CD4-positive, alpha-beta T cell treated with Interleukin-12 subunit alpha and Interleukin-12 subunit beta, for 1 hour (primary cell): ENCODE measurements at regions not wholly inside any gene's neighbourhood (a gene's known extent, or its start where the extent isn't known, plus 50 kb on each side); places are given as distances from the start of the nearest gene placed in this dataset.
"Not testable (repeated sequence)": the region's sequence is repeated elsewhere in the genome, so short reads cannot be mapped to it uniquely, and the experiment has no call there.

Experiments used
- DNase-seq: peaks from one replicate; pipeline ENCODE4 v3.0.0-alpha.2; 2020

- DNase-seq = no peak
Observed at GRCh38 chr4:148730082-148730640, 287.9 kb upstream of the NR3C2 start.

- DNase-seq = no peak
Observed at GRCh38 chr4:148717988-148718387, 275.8 kb upstream of the NR3C2 start.

- DNase-seq = no peak
Observed at GRCh38 chr4:148716431-148717052, 274.3 kb upstream of the NR3C2 start.

DNA sequence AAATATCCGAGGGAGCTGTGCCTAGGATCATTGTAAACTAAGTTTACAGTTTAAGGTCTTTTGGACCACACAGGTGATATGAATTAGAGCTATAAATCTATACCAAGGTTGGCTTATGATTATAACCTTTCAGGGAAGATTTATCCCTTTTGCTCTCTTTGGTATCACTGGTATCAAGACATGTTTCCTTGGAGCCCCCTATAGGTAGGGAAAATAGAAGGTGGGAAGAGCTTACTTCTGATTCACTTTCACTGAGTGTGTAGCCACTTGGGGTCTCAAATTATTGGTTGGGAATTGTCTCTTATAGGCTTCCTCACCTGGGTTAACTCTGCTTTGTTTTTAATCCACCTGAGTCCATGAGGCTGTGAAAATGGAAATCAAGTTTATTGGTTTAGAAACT is 262.1 kb upstream of the NR3C2 start:
- no peak for DNase-seq

DNA sequence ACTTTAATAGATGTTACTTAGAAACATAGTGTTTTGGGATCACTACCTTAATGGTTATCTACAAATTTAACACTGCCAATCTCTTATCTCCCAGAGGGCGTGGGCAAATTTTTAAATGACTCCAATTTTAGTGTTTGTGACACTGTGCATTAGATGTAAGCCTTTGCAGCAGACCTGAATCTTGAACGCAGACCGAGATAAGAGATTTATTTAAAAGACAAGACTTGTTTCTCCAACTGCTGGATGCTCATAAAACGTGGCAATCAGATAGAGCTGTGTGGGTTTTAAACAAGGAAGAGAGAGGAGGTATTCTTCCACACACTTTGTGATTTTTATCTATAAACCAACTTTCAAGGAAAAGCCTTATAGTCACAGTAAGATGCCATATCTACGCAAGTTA is 252.5 kb upstream of the NR3C2 start:
- DNase-seq = no peak

DNA sequence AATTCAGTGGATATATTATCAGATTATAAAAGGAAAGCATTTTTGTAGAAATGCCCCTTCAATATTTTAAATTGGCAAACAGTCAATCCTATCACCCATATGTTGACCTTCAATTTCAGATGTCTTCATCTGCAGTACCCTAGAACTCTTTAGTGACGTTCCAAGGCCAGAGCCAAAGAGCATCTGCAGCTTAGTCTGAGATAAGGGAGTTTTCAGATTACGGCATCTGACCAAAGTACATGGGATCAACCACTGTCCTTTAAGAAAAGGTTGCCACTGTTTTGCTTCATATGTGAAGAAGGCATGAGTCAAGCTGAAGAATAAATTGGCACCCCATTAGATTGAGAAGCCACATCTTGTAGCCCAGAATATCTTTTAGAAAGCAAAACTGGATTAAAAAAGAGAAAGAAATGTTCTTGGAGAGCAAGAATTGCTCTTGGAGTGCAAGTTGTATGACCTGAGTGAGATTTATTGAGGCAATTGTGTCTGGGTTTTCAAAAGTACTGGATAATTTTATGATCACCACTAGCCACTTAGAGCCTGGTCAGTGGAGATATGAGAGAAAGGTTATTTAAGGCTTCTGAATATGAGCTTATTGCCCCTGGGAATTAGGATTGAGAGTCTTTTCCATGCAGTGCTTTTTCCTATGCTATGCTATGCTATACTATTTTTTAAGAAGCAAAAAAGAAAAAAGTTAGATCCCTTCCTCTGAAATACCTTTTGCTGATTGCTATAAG is 251.9 kb upstream of the NR3C2 start:
- no peak for DNase-seq

GRCh38 chr4:148692242-148692641 is 250.0 kb upstream of the NR3C2 start:
- no peak for DNase-seq

DNA sequence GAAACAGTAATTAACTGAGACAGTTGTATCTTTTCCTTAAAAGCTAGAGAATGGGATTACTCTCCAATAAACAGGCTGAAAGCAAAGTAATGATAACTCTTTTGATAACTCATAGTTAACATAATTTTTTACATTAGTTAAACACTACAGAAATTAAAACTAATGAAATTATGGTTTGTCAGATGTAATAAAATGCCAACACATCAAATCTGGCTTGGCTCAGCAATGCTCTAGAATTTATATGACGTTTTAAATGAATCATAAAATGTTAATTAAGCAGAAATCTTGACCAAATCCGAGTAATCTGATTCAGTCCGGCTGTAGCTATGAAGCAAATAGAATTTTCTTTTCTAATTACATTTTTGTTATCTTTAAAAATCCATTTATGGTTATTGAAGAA is 244.2 kb upstream of the NR3C2 start:
- DNase-seq = no peak

DNA sequence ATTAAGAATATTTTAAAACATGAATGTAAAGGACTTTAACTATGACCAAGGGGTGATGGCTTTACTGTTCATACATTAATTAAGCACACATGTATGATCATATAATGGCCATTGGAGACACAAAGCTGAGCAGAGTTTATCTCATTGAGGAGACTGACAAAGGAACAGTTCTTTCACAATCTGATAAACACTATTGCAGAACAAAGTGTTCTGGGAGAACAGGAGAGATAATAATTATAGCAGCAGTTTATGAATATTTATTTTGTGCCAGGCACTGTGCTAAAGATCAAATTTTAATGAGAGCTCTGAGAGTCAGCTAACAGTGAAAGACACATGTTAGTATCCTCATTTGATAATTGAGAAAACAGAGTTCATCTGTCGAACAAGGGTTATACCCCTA is 242.4 kb upstream of the NR3C2 start:
- no peak for DNase-seq

GRCh38 chr4:148680884-148681283 is 238.7 kb upstream of the NR3C2 start:
- DNase-seq = no peak

- DNase-seq = no peak
Observed at GRCh38 chr4:148676344-148676743, 234.1 kb upstream of the NR3C2 start.

DNA sequence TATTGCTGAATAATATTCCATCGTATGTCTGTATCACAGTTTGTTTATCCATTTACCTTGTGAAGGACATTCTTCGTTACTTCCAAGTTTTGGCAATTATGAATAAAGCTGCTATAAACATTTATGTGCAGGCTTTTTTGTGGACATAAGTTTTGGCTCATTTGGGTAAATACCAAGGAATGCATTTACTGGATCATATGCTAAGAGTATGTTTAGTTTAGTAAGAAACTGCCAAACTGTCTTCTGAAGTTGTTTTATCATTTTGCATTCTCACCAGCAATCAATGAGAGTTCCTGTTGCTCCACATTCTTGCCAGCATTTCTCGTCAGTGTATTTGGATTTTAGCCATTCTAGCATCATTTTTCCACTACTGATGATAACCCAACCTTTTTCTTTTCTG is 232.7 kb upstream of the NR3C2 start:
- DNase-seq = no peak

DNA sequence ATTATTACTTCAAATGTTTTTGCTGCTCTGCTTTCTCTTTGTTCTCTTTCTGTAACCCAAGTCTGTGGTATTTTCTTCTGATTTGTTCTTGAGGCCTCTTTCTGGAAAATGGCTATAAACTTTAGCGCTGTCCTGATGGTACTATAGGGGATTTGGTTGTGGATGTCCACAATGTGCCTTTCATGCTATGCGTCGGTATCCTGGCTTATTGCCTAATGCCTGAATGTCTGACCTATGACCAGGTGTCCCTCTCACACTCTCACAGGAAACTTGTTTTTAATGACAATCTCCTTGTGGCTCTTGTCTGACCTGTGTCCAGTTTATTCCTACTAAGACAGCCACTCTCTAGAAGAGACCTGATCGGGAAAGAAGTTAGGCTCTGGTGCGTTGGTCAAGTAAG is 222.4 kb upstream of the NR3C2 start:
- DNase-seq = no peak

GRCh38 chr4:148654131-148654530 is 211.9 kb upstream of the NR3C2 start:
- no peak for DNase-seq

DNA sequence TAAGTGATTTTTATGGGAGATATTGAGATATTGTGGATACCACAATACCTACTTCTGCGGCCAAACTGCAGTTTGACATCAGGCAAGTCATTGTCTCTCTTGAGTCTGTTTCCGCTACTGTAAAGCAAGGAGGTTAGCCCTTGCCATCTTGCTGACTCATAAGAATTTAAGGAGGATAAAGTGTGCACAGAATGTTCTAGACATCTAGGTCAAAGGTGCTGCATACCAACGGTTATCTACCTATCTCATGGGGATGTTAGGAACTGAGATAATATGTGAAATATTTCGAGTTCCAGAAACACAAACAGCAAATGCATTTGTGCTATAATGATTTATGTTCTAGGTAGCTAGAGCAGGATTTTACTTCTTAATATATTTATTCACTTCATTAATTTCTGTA is 211.5 kb upstream of the NR3C2 start:
- DNase-seq = no peak

- DNase-seq = no peak
Observed at GRCh38 chr4:148651991-148652390, 209.8 kb upstream of the NR3C2 start.

- no peak for DNase-seq
Observed at GRCh38 chr4:148649652-148650331, 207.6 kb upstream of the NR3C2 start.

DNA sequence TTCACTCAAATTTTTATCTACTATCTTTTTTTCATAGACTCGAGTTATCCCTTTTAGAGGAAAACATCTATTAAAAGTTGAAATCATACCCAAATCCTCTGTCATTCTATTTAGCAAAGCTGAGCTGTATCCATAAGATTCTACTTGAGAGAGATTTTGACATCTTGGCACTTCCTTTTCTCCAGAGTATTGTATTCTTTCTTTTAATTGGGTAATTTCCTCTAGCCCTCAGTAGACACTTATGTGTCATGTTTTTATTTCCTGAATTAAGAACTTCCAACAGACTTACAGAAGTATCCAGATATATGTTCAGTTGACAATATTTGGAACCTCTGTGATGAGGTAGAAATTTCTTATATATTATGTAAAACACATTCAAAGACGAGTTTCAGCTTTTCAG is 201.6 kb upstream of the NR3C2 start:
- DNase-seq = no peak

GRCh38 chr4:148642907-148643306 is 200.7 kb upstream of the NR3C2 start:
- no peak for DNase-seq

DNA sequence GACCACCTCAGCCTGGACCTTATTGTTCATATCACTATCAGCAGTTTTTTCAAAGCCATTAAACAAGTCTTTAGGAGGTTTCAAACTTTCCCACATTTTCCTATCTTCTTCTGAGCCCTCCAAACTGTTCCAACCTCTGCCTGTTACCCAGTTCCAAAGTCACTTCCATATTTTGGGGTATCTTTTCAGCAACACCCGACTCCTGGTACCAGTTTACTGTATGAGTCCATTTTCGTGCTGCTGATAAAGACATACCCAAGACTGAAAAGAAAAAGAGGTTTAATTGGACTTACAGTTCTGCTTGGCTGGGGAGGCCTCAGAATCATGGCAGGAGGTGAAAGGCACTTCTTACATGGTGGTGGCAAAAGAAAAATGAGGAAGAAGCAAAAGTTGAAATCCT is 195.9 kb upstream of the NR3C2 start:
- not testable (repeated sequence) for DNase-seq

GRCh38 chr4:148637453-148637852 is 195.2 kb upstream of the NR3C2 start:
- not testable (repeated sequence) for DNase-seq

- DNase-seq = no peak
Observed at GRCh38 chr4:148634476-148634875, 192.3 kb upstream of the NR3C2 start.

GRCh38 chr4:148633720-148634119 is 191.5 kb upstream of the NR3C2 start:
- DNase-seq = no peak

DNA sequence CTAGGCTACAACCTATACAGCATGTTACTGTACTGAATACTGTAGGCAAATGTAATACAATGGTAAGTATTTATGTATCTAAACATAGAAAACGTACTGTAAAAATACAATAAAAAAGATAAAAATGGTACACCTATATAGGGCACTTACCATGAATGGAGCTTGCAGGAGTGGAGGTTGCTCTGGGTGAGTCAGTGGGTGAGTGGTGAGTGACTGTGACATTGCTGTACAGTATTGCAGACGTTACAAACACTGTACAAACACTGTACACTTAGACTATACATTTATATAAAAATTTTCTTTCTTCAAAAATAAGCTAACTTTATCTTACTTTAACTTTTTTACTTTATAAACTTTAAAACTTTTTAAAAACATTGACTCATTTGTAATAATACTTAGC is 190.3 kb upstream of the NR3C2 start:
- DNase-seq = no peak
